ENCODE measurements at regions not wholly inside any gene's neighbourhood (a gene's known extent, or its start where the extent isn't known, plus 50 kb on each side); places are given as distances from the start of the nearest gene placed in this dataset.

DNA sequence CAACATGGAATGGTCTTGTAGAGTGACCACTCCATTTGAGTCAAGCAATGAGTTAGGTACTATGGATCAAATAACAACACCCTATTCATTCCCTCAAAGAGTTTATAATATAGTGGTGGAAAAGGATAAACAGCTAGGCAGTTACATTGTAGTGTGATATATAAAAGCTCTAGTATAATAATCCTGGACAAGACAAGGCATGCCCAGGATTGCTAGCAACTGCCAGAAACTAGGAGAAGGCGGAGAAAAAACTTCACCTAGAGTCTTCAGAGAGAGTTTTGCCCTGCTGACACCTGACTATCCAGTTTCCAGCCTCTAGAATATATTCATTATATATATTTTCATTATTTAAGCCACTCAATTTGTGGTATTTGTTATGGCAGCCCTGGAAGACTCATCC is 530.6 kb downstream of the KLF12 start:
- no peaks in the 10 kb centered on the region for H4K20me1 ChIP-seq (ENCODE audit: insufficient read depth, low read length)
- dilution Hi-C loops (cut with HindIII; ENCODE audit: low sequenced_read_pairs, unreplicated experiment), result no loop called here

More for the DNA sequence above, 530.6 kb downstream of the KLF12 start:
- Histone ChIP-seq H3K9me3 (ENCODE audit: control insufficient read depth, insufficient read depth, low read length) (peaks cover 2% of the 10 kb centered on the region), H4K91ac (ENCODE audit: insufficient read depth, low read depth, low read length) (no peak overlapping the region), H3K27ac (ENCODE audit: insufficient read depth, low read length) (no peak overlapping the region), H3K4ac (ENCODE audit: low read depth, low read length) (no peak overlapping the region), H2AK9ac (replicated peaks; ENCODE audit: low read depth, low read length, poor library complexity) (no peak overlapping the region), H3K4me3 (ENCODE audit: insufficient read depth, low read depth, low read length) (no peak overlapping the region), H3K18ac (ENCODE audit: low read depth, low read length) (peak overlapping the region; percentile 81; the same call in 1 of the 2 replicates), H3K9ac (ENCODE audit: low read depth, low read length) (no peak overlapping the region), H3K79me1 (ENCODE audit: low read depth in 1 of 2, low read length in 2 of 2) (no peaks in the 10 kb centered on the region), H3K14ac (replicated peaks; ENCODE audit: low read depth, low read length) (no peak overlapping the region), H2AFZ (replicated peaks; ENCODE audit: low read length, poor library complexity) (no peak overlapping the region), H2BK20ac (ENCODE audit: low read depth, low read length) (no peak overlapping the region), H3K4me1 (ENCODE audit: control insufficient read depth, insufficient read depth, low read length) (peaks cover 3% of the 10 kb centered on the region; the same call in 1 of the 2 replicates), H3K27me3 (ENCODE audit: control insufficient read depth, insufficient read depth, low read length) (no peaks in the 10 kb centered on the region; the same call in 1 of the 2 replicates), H4K8ac (ENCODE audit: low read depth in 2 of 2, low read length in 2 of 2) (peak overlapping the region in 1 of 2 experiments; percentile 43; a peak in 1 of 4 replicates), H3K23ac (ENCODE audit: low read depth, low read length) (peak overlapping the region; percentile 13; the same call in 1 of the 2 replicates), H4K5ac (ENCODE audit: low read depth, low read length) (no peak overlapping the region), H2BK15ac (ENCODE audit: low read depth, low read length) (no peak overlapping the region), H2BK120ac (ENCODE audit: low read depth, low read length) (no peak overlapping the region), H3K56ac (ENCODE audit: extremely low read depth, insufficient read depth, low read length) (no peak overlapping the region), H3K4me2 (ENCODE audit: low read depth, low read length) (no peak overlapping the region), H3K9me1 (ENCODE audit: insufficient read depth, low read length) (no peaks in the 10 kb centered on the region), H3K36me3 (ENCODE audit: control insufficient read depth, insufficient read depth, low read length) (no peaks in the 10 kb centered on the region), H2AK5ac (ENCODE audit: low read depth, low read length) (no peak overlapping the region), H2BK5ac (ENCODE audit: low read depth, low read length, poor library complexity, severe bottlenecking) (peak overlapping the region; percentile 40)
- intact Hi-C loops (cut with micrococcal nuclease), result no loop called here
- no CpG with 5 or more reads among the region's 1 CpG for WGBS, 2 experiments (ENCODE audit: extremely low coverage in 2 of 2, insufficient read length in 1 of 2)
- in situ Hi-C loops (cut with MboI; ENCODE audit: low sequenced_read_pairs), result no loop called here
- POLR2A ChIA-PET (ENCODE audit: unreplicated experiment), result no interaction called here
- TF ChIP-seq, protein P1, sequence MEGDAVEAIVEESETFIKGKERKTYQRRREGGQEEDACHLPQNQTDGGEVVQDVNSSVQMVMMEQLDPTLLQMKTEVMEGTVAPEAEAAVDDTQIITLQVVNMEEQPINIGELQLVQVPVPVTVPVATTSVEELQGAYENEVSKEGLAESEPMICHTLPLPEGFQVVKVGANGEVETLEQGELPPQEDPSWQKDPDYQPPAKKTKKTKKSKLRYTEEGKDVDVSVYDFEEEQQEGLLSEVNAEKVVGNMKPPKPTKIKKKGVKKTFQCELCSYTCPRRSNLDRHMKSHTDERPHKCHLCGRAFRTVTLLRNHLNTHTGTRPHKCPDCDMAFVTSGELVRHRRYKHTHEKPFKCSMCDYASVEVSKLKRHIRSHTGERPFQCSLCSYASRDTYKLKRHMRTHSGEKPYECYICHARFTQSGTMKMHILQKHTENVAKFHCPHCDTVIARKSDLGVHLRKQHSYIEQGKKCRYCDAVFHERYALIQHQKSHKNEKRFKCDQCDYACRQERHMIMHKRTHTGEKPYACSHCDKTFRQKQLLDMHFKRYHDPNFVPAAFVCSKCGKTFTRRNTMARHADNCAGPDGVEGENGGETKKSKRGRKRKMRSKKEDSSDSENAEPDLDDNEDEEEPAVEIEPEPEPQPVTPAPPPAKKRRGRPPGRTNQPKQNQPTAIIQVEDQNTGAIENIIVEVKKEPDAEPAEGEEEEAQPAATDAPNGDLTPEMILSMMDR (conservative IDR thresholded peaks at IDR 0.05; ENCODE audit: low read depth, low read length), result no peak
- TF ChIP-seq FOS (IDR thresholded peaks at IDR 0.05; ENCODE audit: low read depth, low read length), result no peak
- TF ChIP-seq MXI1 (IDR thresholded peaks at IDR 0.05; ENCODE audit: borderline replicate concordance, low read depth, low read length), result no peak
- TF ChIP-seq RAD21 (IDR thresholded peaks at IDR 0.05; ENCODE audit: low read length), result no peak
- TF ChIP-seq SMC3 (IDR thresholded peaks at IDR 0.05; ENCODE audit: low read depth, low read length), result no peak
- TF ChIP-seq BHLHE40 (IDR thresholded peaks at IDR 0.05; ENCODE audit: low read depth, low read length), result no peak
- TF ChIP-seq MAFK (IDR thresholded peaks at IDR 0.05; ENCODE audit: low read depth, low read length), result no peak
- TF ChIP-seq POLR2A (IDR thresholded peaks at IDR 0.05; ENCODE audit: low read depth, low read length), result no peak
- TF ChIP-seq, protein P2, sequence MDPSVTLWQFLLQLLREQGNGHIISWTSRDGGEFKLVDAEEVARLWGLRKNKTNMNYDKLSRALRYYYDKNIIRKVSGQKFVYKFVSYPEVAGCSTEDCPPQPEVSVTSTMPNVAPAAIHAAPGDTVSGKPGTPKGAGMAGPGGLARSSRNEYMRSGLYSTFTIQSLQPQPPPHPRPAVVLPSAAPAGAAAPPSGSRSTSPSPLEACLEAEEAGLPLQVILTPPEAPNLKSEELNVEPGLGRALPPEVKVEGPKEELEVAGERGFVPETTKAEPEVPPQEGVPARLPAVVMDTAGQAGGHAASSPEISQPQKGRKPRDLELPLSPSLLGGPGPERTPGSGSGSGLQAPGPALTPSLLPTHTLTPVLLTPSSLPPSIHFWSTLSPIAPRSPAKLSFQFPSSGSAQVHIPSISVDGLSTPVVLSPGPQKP (IDR thresholded peaks at IDR 0.05; ENCODE audit: borderline replicate concordance, low read depth, low read length), result no peak
- TF ChIP-seq, protein P3, sequence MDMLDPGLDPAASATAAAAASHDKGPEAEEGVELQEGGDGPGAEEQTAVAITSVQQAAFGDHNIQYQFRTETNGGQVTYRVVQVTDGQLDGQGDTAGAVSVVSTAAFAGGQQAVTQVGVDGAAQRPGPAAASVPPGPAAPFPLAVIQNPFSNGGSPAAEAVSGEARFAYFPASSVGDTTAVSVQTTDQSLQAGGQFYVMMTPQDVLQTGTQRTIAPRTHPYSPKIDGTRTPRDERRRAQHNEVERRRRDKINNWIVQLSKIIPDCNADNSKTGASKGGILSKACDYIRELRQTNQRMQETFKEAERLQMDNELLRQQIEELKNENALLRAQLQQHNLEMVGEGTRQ (IDR thresholded peaks at IDR 0.05; ENCODE audit: low read depth, low read length), result no peak
- no peak for TF ChIP-seq CHD1 (IDR thresholded peaks at IDR 0.05; ENCODE audit: low read depth, low read length)
- TF ChIP-seq NFE2L2 (IDR thresholded peaks at IDR 0.05; ENCODE audit: low read depth, low read length), result no peak
- no peak for TF ChIP-seq MAZ (IDR thresholded peaks at IDR 0.05; ENCODE audit: borderline replicate concordance, low read depth, low read length)
- TF ChIP-seq CEBPB (IDR thresholded peaks at IDR 0.05; ENCODE audit: low read depth, low read length), result no peak
- ATAC-seq (ENCODE audit: low read depth), result no peak
- CTCF ChIA-PET, result no interaction called here
- no peak for DNase-seq
- BruUV-seq (replicated peaks), result no TSS peak
